Stimulated activated CD4-positive, alpha-beta T cell treated with anti-CD3 and anti-CD28 coated beads, Interleukin-1b, Interleukin-23, amount 100 ng/mL, for 48 hours (primary cell): ENCODE measurements at regions not wholly inside any gene's neighbourhood (a gene's known extent, or its start where the extent isn't known, plus 50 kb on each side); places are given as distances from the start of the nearest gene placed in this dataset.

ENCODE experiments used
- DNase-seq: peaks from one replicate; pipeline ENCODE4 v3.0.0-alpha.2; 2020

GRCh38 chr11:80819271-80819670, 1378.4 kb upstream of the TENM4 start:
- DNase-seq = no peak

GRCh38 chr11:80816966-80817365, 1376.1 kb upstream of the TENM4 start:
- DNase-seq = no peak

- DNase-seq = no peak
Observed at GRCh38 chr11:80816454-80816847, 1375.6 kb upstream of the TENM4 start.

GRCh38 chr11:80815752-80816453, 1375.1 kb upstream of the TENM4 start:
- no peak for DNase-seq

GRCh38 chr11:80814813-80815212, 1374.0 kb upstream of the TENM4 start:
- no peak for DNase-seq

GRCh38 chr11:80810695-80811094, 1369.9 kb upstream of the TENM4 start:
- DNase-seq = no peak

- DNase-seq = no peak
Observed at GRCh38 chr11:80798174-80798573, 1357.3 kb upstream of the TENM4 start.

GRCh38 chr11:80783561-80783960, 1342.7 kb upstream of the TENM4 start:
- no peak for DNase-seq

- no peak for DNase-seq
Observed at GRCh38 chr11:80782135-80782885, 1341.5 kb upstream of the TENM4 start.

- no peak for DNase-seq
Observed at GRCh38 chr11:80779905-80780605, 1339.2 kb upstream of the TENM4 start.

GRCh38 chr11:80778941-80779340, 1338.1 kb upstream of the TENM4 start:
- DNase-seq = no peak

- DNase-seq = no peak
Observed at GRCh38 chr11:80778432-80778831, 1337.6 kb upstream of the TENM4 start.

- no peak for DNase-seq
Observed at GRCh38 chr11:80773919-80774318, 1333.1 kb upstream of the TENM4 start.

- DNase-seq = no peak
Observed at GRCh38 chr11:80771017-80771416, 1330.2 kb upstream of the TENM4 start.

GRCh38 chr11:80758787-80759186, 1318.0 kb upstream of the TENM4 start:
- no peak for DNase-seq

GRCh38 chr11:80748207-80748925, 1307.5 kb upstream of the TENM4 start:
- no peak for DNase-seq

- no peak for DNase-seq
Observed at GRCh38 chr11:80746300-80746699, 1305.5 kb upstream of the TENM4 start.

GRCh38 chr11:80745416-80745815, 1304.6 kb upstream of the TENM4 start:
- DNase-seq = no peak

GRCh38 chr11:80733790-80734189, 1293.0 kb upstream of the TENM4 start:
- no peak for DNase-seq

- DNase-seq = no peak
Observed at GRCh38 chr11:80733361-80733760, 1292.5 kb upstream of the TENM4 start.

GRCh38 chr11:80727315-80727714, 1286.5 kb upstream of the TENM4 start:
- DNase-seq = no peak

- DNase-seq = no peak
Observed at GRCh38 chr11:80726236-80726635, 1285.4 kb upstream of the TENM4 start.

- DNase-seq = no peak
Observed at GRCh38 chr11:80724366-80724765, 1283.5 kb upstream of the TENM4 start.
